ENCODE measurements at regions not wholly inside any gene's neighbourhood (a gene's known extent, or its start where the extent isn't known, plus 50 kb on each side); places are given as distances from the start of the nearest gene placed in this dataset.

- TF ChIP-seq TSHZ2 (CRISPR knock-in tag; IDR thresholded peaks at IDR 0.05): peak; percentile 84; the same call in 1 of the 2 replicates
- TF ChIP-seq ARNTL (CRISPR knock-in tag; IDR thresholded peaks at IDR 0.05; ENCODE audit: borderline replicate concordance, low read depth): no peak
- TF ChIP-seq PPARA (CRISPR knock-in tag; IDR thresholded peaks at IDR 0.05; ENCODE audit: borderline replicate concordance): no peak
- TF ChIP-seq TCF4 (CRISPR knock-in tag; IDR thresholded peaks at IDR 0.05; ENCODE audit: borderline replicate concordance): peak; percentile 71
- no peak for TF ChIP-seq RARB (CRISPR knock-in tag; IDR thresholded peaks at IDR 0.05)
- TF ChIP-seq ZFP30 (CRISPR knock-in tag; IDR thresholded peaks at IDR 0.05): no peak
- no peak for TF ChIP-seq ZC3H10 (CRISPR knock-in tag; IDR thresholded peaks at IDR 0.05)
- no peak for TF ChIP-seq OSR1 (CRISPR knock-in tag; IDR thresholded peaks at IDR 0.05)
- no peak for TF ChIP-seq ZNF70 (CRISPR knock-in tag; IDR thresholded peaks at IDR 0.05)
- TF ChIP-seq ISL1 (CRISPR knock-in tag; IDR thresholded peaks at IDR 0.05): peak; percentile 83
Observed at GRCh38 chr7:112579388-112579787, 98.6 kb downstream of the LSMEM1 start (continued).

- no peak for ATAC-seq
- TF ChIP-seq ESRRG (CRISPR knock-in tag; IDR thresholded peaks at IDR 0.05) (no peak), TCF4 (CRISPR knock-in tag; IDR thresholded peaks at IDR 0.05; ENCODE audit: borderline replicate concordance) (no peak), POU6F1 (CRISPR knock-in tag; IDR thresholded peaks at IDR 0.05; ENCODE audit: borderline replicate concordance, low read depth) (no peak), OSR1 (CRISPR knock-in tag; IDR thresholded peaks at IDR 0.05) (no peak), PPARA (CRISPR knock-in tag; IDR thresholded peaks at IDR 0.05; ENCODE audit: borderline replicate concordance) (no peak), ZNF565 (CRISPR knock-in tag; conservative IDR thresholded peaks at IDR 0.05; ENCODE audit: low read depth) (no peak), ZNF70 (CRISPR knock-in tag; IDR thresholded peaks at IDR 0.05) (no peak), RARB (CRISPR knock-in tag; IDR thresholded peaks at IDR 0.05) (no peak), ARNTL (CRISPR knock-in tag; IDR thresholded peaks at IDR 0.05; ENCODE audit: borderline replicate concordance, low read depth) (no peak), PATZ1 (CRISPR knock-in tag; IDR thresholded peaks at IDR 0.05; ENCODE audit: borderline replicate concordance) (no peak), GLIS3 (CRISPR knock-in tag; IDR thresholded peaks at IDR 0.05) (no peak), CREB5 (CRISPR knock-in tag; IDR thresholded peaks at IDR 0.05; ENCODE audit: low read depth) (no peak), ZFP3 (CRISPR knock-in tag; IDR thresholded peaks at IDR 0.05) (no peak)
Observed at GRCh38 chr7:112580717-112581435, 100.1 kb downstream of the LSMEM1 start.

GRCh38 chr7:112581529-112581928 lies 100.7 kb downstream of the LSMEM1 start:
- ATAC-seq: no peak
- TF ChIP-seq ESRRG (CRISPR knock-in tag; IDR thresholded peaks at IDR 0.05): no peak
- no peak for TF ChIP-seq POU6F1 (CRISPR knock-in tag; IDR thresholded peaks at IDR 0.05; ENCODE audit: borderline replicate concordance, low read depth)
- TF ChIP-seq CREB5 (CRISPR knock-in tag; IDR thresholded peaks at IDR 0.05; ENCODE audit: low read depth): no peak
- TF ChIP-seq TOX (CRISPR knock-in tag; IDR thresholded peaks at IDR 0.05; ENCODE audit: borderline replicate concordance): no peak
- TF ChIP-seq ZNF70 (CRISPR knock-in tag; IDR thresholded peaks at IDR 0.05): no peak
- no peak for TF ChIP-seq ZFP3 (CRISPR knock-in tag; IDR thresholded peaks at IDR 0.05)
- TF ChIP-seq CSDC2 (CRISPR knock-in tag; IDR thresholded peaks at IDR 0.05): no peak
- no peak for TF ChIP-seq ZFP30 (CRISPR knock-in tag; IDR thresholded peaks at IDR 0.05)
- no peak for TF ChIP-seq ZNF8 (CRISPR knock-in tag; IDR thresholded peaks at IDR 0.05)
- TF ChIP-seq, protein P1, sequence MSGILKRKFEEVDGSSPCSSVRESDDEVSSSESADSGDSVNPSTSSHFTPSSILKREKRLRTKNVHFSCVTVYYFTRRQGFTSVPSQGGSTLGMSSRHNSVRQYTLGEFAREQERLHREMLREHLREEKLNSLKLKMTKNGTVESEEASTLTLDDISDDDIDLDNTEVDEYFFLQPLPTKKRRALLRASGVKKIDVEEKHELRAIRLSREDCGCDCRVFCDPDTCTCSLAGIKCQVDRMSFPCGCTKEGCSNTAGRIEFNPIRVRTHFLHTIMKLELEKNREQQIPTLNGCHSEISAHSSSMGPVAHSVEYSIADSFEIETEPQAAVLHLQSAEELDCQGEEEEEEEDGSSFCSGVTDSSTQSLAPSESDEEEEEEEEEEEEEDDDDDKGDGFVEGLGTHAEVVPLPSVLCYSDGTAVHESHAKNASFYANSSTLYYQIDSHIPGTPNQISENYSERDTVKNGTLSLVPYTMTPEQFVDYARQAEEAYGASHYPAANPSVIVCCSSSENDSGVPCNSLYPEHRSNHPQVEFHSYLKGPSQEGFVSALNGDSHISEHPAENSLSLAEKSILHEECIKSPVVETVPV (CRISPR knock-in tag; IDR thresholded peaks at IDR 0.05): no peak
- TF ChIP-seq ARNTL (CRISPR knock-in tag; IDR thresholded peaks at IDR 0.05; ENCODE audit: borderline replicate concordance, low read depth): no peak
- no peak for TF ChIP-seq BACH2 (CRISPR knock-in tag; IDR thresholded peaks at IDR 0.05; ENCODE audit: borderline replicate concordance)
- TF ChIP-seq RARB (CRISPR knock-in tag; IDR thresholded peaks at IDR 0.05): no peak
- no peak for TF ChIP-seq TCF4 (CRISPR knock-in tag; IDR thresholded peaks at IDR 0.05; ENCODE audit: borderline replicate concordance)

Measured in SK-N-SH treated with all-trans-retinoic acid at 6 μM for 48 hours (cell line).